Urinary bladder (tissue), 3 donors: ENCODE measurements at regions not wholly inside any gene's neighbourhood (a gene's known extent, or its start where the extent isn't known, plus 50 kb on each side); places are given as distances from the start of the nearest gene placed in this dataset.

Source experiments
- DNase-seq: peaks from one replicate; pipeline ENCODE4 v3.0.0-alpha.2; 2015; ENCODE audit errors: extremely low spot score
- H3K27ac ChIP-seq: one replicate; pipeline ENCODE4 v1.5.1; 2013; ENCODE audit warnings: low read depth, mild to moderate bottlenecking, moderate library complexity
- H3K36me3 ChIP-seq: one replicate; pipeline ENCODE4 v1.6.1; 2013; ENCODE audit warnings: mild to moderate bottlenecking, moderate library complexity; ENCODE audit not compliant: insufficient read depth
- H3K4me1 ChIP-seq: one replicate; pipeline ENCODE4 v1.6.1; 2013; ENCODE audit warnings: mild to moderate bottlenecking, moderate library complexity; ENCODE audit not compliant: insufficient read depth
- H3K4me3 ChIP-seq: one replicate; pipeline ENCODE4 v1.5.1; 2013; ENCODE audit warnings: low read depth, low read length
- WGBS: extraction: QIAGEN DNeasy Blood & Tissue Kit; methylation state at CpG from one replicate; pipeline ENCODE4 v1.1.7; 2013; 5-methylcytosine and 5-hydroxymethylcytosine counted together
- donor health status: healthy with polysubstance abuse.
- donor health status: healthy.

DNA sequence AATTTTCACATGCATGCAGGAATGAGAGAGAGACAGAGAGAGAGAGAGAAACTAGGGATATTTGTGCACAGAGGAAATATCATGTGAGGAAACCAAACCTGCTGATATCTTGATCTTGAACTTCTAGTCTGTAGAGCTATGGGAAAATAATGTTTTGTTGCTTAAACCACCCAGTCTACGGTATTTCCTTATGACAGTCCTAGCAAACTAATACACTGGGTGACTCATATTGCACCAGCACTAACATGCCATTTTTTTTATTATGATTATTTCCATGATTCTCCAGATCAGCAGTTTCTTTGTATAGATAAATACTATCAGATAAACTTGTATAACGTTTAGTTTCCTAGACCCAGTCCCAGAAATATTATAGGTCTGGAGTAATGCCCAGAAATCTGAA is 1259.0 kb downstream of the ZPLD1 start:
- 37% methylated on average over 2 of the region's 2 CpGs for WGBS
- no peaks in the 10 kb centered on the region for H3K4me1 ChIP-seq
- no peaks in the 10 kb centered on the region for H3K36me3 ChIP-seq
- H3K27ac ChIP-seq, result no peak overlapping the region
- no peak overlapping the region for H3K4me3 ChIP-seq
- no peak for DNase-seq

DNA sequence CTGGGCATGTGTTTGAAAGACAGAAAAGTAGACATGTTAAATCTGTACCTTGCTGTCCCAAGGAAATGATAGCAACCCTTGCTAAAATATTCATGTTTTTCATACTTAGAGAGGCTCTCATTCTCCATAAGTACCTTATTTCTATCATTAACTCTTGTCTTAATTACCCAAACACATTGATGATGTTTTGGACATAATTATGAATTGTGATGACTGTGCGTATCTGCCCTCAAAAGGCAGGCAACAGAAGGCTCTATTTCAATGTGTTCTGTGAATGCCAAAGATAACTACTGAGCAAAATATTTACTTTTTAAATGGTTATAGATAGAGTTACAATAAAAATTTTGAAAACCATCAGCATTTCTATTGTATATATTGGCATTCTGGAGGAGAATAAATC is 1263.8 kb downstream of the ZPLD1 start:
- Histone ChIP-seq H3K4me1 (no peaks in the 10 kb centered on the region), H3K27ac (no peak overlapping the region), H3K4me3 (no peak overlapping the region), H3K36me3 (no peaks in the 10 kb centered on the region)
- DNase-seq, result no peak
- WGBS, result 91% methylated on average over 1 of the region's 1 CpG

DNA sequence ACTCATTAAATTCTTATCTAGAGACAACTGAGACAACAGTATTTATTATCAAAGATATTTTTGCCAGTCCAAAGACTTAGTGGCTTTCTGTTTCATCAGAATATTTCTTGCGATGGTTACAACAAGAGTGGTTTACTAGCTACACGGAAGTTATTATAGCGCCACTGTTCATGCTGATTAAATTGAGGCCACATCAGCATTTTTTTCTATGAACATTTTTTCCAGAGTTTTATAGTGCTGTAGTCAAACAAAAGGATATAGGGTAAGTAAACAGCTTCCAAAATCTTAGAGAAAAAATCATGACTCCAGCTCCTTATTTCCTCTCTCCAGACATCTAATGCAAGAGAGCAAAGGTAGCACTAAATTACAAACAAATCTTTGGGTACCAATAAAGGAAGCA is 1264.4 kb downstream of the ZPLD1 start:
- H3K36me3 ChIP-seq, result no peaks in the 10 kb centered on the region
- 54% methylated on average over 3 of the region's 3 CpGs for WGBS
- no peaks in the 10 kb centered on the region for H3K4me1 ChIP-seq
- H3K27ac ChIP-seq, result no peak overlapping the region
- no peak for DNase-seq
- no peak overlapping the region for H3K4me3 ChIP-seq

DNA sequence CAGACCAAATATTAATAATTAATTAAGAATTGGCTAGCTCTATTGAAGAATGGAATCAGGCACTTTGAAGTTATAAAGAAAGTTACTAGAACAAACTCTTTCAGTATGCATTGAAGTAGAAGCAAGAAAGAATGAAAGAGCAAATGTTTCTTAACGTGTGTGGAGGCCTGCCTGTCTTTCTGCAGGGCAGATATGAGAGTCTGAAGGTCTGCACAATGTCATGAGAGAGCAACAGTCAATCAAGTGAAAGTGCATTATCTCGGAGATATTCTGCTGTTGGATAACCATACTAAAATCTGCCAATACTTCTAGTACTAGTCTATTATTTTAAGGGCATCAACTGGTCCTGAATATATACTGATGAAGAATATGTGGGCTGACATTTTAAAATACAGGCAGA is 1270.8 kb downstream of the ZPLD1 start:
- no peaks in the 10 kb centered on the region for H3K36me3 ChIP-seq
- H3K4me1 ChIP-seq, result no peaks in the 10 kb centered on the region
- H3K4me3 ChIP-seq, result no peak overlapping the region
- WGBS, result 58% methylated on average over 2 of the region's 2 CpGs
- no peak for DNase-seq
- H3K27ac ChIP-seq, result no peak overlapping the region

DNA sequence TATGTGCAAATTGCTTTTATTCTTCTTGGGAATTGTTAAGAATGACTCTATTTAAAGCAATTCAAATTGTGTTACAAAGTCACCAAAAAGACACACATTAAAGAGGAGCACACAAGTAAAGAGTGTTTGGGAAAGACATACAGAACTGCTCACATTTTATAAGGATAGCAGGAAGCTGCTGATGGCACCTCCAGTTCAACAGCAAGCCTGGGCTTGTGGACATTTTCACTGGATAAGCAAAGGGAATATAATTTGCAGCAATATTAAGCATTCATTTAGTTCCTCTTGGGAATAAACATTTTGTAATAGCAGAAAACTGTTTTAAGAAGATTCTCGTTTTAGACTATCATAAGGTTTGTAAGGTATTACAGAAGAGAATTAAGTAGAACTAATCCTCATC is 1271.9 kb downstream of the ZPLD1 start:
- H3K27ac ChIP-seq, result no peak overlapping the region
- H3K4me3 ChIP-seq, result no peak overlapping the region
- DNase-seq, result no peak
- no peaks in the 10 kb centered on the region for H3K4me1 ChIP-seq
- WGBS, result 60% methylated on average over 1 of the region's 1 CpG
- H3K36me3 ChIP-seq, result no peaks in the 10 kb centered on the region

DNA sequence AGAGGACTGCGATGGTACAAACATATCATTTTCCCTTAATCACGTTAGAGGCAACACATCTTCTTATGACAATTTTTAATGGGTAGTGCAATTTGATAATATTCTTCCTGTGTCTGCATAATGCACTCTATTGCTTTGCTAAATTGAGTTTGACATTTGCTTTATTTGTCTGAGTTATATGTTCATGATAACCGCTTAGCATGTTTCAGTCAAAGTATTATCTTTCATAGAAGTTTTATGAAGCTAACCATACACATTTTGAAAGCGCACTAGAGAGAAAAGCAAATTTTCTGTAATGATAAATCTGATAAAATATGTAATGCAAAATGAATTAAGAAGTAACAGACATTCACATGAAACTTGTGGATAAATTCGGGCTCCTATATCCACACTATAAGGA is 1276.9 kb downstream of the ZPLD1 start:
- DNase-seq, result peak; percentile 13
- WGBS, result 84% methylated on average over 5 of the region's 5 CpGs
- no peak overlapping the region for H3K27ac ChIP-seq
- no peaks in the 10 kb centered on the region for H3K4me1 ChIP-seq
- no peak overlapping the region for H3K4me3 ChIP-seq
- no peaks in the 10 kb centered on the region for H3K36me3 ChIP-seq

DNA sequence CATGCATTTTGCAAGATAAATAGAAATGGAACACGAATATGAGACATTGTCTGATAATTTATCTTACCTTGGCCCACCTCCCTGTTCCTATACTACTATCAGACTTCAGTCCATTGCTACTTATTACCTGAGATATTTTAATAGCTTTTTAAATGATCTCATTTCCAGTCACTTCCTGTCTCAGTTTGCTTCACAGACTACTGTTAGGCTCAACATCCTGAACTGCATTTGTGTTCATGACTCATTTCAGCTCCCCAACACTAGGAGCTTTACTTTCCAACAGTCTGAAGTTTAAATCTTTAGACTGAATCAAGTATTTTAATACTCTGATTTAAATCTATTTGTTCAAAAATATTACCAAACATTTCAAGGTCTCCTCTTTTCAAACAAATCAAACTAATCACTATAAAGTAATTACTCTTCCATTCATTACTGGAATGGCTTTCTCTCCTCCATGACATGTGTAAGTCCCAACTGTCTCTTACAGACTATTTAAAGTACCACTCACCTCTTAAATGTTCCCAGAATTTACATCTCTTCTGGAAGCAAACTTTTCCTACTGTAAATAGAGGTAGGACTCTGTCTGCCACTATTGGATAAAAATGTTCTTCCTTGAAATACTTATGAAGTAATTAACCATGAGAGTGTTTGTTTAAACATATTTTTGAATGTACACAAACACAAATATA is 1277.6 kb downstream of the ZPLD1 start:
- no peaks in the 10 kb centered on the region for H3K4me1 ChIP-seq
- H3K4me3 ChIP-seq, result no peak overlapping the region
- H3K36me3 ChIP-seq, result no peaks in the 10 kb centered on the region
- H3K27ac ChIP-seq, result no peak overlapping the region
- WGBS, result 60% methylated on average over 1 of the region's 1 CpG
- DNase-seq, result no peak

DNA sequence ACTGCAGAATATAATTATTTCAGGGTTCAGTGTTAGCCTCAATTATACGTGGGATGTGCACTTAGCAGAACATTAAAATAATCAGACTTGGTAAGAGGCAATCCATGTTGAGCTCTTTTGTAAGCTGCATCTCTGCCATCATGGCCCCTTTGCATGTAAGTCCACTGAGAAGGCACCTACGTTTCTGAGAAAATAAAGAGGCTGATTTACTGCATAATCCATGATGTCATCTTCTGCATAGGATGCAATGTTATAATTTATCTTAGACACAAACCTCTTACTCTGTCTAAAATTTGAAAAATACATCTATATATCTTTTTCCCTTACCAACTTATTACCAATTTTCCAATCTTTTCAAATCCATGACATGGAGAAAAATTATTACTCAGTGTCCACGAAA is 1294.7 kb downstream of the ZPLD1 start:
- 74% methylated on average over 3 of the region's 3 CpGs for WGBS
- H3K27ac ChIP-seq, result no peak overlapping the region
- H3K4me3 ChIP-seq, result no peak overlapping the region
- no peaks in the 10 kb centered on the region for H3K4me1 ChIP-seq
- no peaks in the 10 kb centered on the region for H3K36me3 ChIP-seq
- no peak for DNase-seq

DNA sequence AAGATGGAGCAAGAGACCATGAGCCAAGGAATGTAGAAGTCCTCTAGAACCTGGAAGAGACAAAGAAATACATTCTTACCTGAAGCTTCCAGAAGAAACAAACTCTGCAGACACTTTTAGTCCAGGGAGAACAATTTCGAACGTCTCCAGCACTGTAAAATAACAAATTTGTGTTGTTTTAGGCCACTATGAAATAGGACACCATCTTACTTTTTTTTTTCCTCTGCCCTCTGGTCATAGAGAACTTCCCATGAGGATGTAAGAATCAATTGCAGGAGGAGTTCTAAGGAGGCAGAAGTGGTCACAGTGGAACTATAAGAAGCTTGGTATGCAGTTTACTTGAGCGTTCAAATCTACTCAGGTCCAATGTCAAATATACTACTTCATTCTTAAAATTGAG is 1295.9 kb downstream of the ZPLD1 start:
- H3K4me3 ChIP-seq, result no peak overlapping the region
- WGBS, result 72% methylated on average over 3 of the region's 3 CpGs

DNA sequence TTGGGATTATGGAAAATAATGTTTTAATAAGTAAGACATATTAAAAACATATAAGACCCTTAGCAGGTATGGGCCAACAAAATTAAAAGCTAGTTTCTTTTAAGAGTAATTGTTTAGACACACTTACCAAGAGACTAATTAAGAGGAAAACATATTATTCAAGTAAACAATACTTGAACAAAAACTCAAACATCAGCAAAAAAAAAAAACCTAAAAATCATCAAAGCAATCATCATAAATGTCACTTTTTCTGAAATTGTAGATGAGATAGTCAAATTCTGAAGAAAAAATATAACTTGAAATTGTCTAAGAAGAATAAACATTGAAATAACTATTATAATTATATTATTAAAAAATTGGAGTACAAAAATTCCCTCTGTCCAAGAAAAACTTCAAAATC is 1318.2 kb downstream of the ZPLD1 start:
- Histone ChIP-seq H3K27ac (no peak overlapping the region), H3K4me3 (no peak overlapping the region), H3K4me1 (no peaks in the 10 kb centered on the region), H3K36me3 (no peaks in the 10 kb centered on the region)
- DNase-seq, result no peak

More for the DNA sequence above, 1295.9 kb downstream of the ZPLD1 start:
- Histone ChIP-seq H3K36me3 (no peaks in the 10 kb centered on the region), H3K27ac (no peak overlapping the region), H3K4me1 (no peaks in the 10 kb centered on the region)
- DNase-seq, result no peak

DNA sequence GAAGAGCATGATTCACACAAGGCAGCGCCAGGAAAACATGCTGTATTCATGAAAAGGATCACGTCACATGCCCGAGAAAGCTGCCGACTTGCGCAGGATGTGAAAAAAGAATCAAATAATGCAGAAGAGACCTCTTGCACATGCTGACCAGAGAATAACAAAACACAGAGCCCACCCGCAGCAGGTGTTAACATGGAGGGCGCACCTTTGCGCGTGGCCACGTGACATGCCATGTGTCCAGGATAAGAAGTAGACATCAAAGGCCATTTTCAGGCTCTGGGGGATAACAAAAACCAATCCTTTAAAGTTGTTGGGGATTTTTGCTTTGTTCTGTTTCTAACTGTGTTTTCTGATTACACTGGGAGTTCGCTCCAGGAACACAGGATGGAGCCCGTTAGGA is 1332.8 kb downstream of the ZPLD1 start:
- no peak for DNase-seq
- Histone ChIP-seq H3K4me3 (no peak overlapping the region), H3K27ac (no peak overlapping the region), H3K36me3 (no peaks in the 10 kb centered on the region), H3K4me1 (no peaks in the 10 kb centered on the region)
- WGBS, result 94% methylated on average over 12 of the region's 12 CpGs

DNA sequence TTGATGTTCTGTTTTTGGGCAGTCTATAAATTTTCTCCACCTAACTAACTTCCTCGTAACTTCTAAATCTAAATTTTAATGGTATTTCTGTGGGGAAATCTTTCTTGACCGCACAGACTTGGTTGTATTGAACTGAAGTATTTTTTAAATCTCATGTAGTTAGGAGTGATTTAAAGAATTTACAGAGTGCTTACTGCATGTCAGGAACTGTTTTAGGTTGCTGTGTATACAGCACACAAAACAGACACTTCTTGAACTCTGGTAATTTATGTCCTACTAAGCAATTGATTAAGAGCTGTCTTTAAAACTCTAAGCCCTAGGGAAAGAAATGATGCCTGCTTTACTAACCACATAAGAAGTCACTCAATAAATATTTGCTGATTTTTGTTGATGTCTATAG is 1350.2 kb downstream of the ZPLD1 start:
- DNase-seq, result no peak
- no peak overlapping the region for H3K4me3 ChIP-seq
- no peaks in the 10 kb centered on the region for H3K36me3 ChIP-seq
- H3K27ac ChIP-seq, result no peak overlapping the region
- no peaks in the 10 kb centered on the region for H3K4me1 ChIP-seq
- 66% methylated on average over 2 of the region's 2 CpGs for WGBS

DNA sequence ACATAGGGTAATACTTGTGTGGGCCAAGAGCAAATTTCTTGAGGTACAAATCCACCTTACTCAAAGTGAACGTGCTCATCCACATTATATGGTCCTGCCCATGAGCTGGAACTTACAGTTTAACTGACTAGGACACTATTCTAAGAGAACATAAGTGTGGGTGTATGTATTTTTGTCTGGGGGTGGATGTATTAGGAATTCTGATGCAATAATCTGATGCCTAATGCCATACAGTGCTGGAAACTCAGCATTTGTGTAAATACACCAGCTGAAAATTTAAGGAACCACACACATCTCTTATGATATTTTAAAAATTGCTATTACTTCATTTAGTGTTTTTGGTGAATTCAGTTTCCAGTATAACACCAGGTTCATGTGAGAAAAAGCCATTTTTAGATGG is 1350.7 kb downstream of the ZPLD1 start:
- 85% methylated on average over 1 of the region's 1 CpG for WGBS
- H3K36me3 ChIP-seq, result no peaks in the 10 kb centered on the region

DNA sequence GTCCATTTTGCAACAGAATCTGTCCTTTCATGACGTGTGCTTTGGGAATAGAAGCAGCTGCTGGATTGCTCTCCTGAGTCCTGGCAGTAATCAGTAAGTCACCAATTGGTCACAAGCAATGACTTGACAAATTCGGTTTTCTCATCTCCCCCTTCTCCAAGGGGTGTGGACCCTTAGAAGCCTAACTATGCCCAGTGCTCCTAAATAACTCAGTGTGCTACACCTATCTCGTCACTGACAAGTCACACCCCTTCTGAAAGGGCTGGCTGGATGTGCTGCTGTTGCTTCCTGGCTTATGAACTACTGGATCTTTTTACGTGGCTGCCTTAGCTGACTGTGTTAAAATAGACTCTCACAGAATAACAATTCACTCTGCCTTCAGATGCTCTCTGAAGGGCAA is 1351.5 kb downstream of the ZPLD1 start:
- no peaks in the 10 kb centered on the region for H3K36me3 ChIP-seq
- 14% methylated on average over 4 of the region's 4 CpGs for WGBS

More for the DNA sequence above, 1350.7 kb downstream of the ZPLD1 start:
- Histone ChIP-seq H3K27ac (no peak overlapping the region), H3K4me3 (no peak overlapping the region), H3K4me1 (no peaks in the 10 kb centered on the region)
- DNase-seq, result no peak

More for the DNA sequence above, 1351.5 kb downstream of the ZPLD1 start:
- no peak for DNase-seq
- H3K27ac ChIP-seq, result no peak overlapping the region
- no peak overlapping the region for H3K4me3 ChIP-seq
- no peaks in the 10 kb centered on the region for H3K4me1 ChIP-seq
